ENCODE measurements at regions not wholly inside any gene's neighbourhood (a gene's known extent, or its start where the extent isn't known, plus 50 kb on each side); places are given as distances from the start of the nearest gene placed in this dataset.

- TF ChIP-seq CTCF (IDR thresholded peaks at IDR 0.05; ENCODE audit: low read length), result no peak
- no peak for TF ChIP-seq EZH2phosphoT487 (IDR thresholded peaks at IDR 0.05; ENCODE audit: low read length)
Observed at GRCh38 chr10:28928484-28928883, 251.2 kb downstream of the BAMBI start.
